Putamen (tissue), 1 donor: ENCODE measurements at regions not wholly inside any gene's neighbourhood (a gene's known extent, or its start where the extent isn't known, plus 50 kb on each side); places are given as distances from the start of the nearest gene placed in this dataset.
"Not testable (repeated sequence)": the region's sequence is repeated elsewhere in the genome, so short reads cannot be mapped to it uniquely, and the experiment has no call there.

Experiments
- DNase-seq: peaks from one replicate; pipeline ENCODE4 v3.0.0-alpha.2; 2016; ENCODE audit warnings: low spot score

- DNase-seq, result no peak
Observed at GRCh38 chr5:30150231-30150630, 1043.3 kb upstream of the CDH6 start.

- no peak for DNase-seq
Observed at GRCh38 chr5:30149526-30149925, 1044.0 kb upstream of the CDH6 start.

- no peak for DNase-seq
Observed at GRCh38 chr5:30147976-30148375, 1045.5 kb upstream of the CDH6 start.

GRCh38 chr5:30144059-30144458, 1049.4 kb upstream of the CDH6 start:
- not testable (repeated sequence) for DNase-seq

- DNase-seq, result no peak
Observed at GRCh38 chr5:30142432-30142831, 1051.1 kb upstream of the CDH6 start.

GRCh38 chr5:30121043-30121442, 1072.4 kb upstream of the CDH6 start:
- DNase-seq, result no peak

- DNase-seq, result no peak
Observed at GRCh38 chr5:30117135-30117534, 1076.4 kb upstream of the CDH6 start.

GRCh38 chr5:30113542-30113941, 1079.9 kb upstream of the CDH6 start:
- no peak for DNase-seq

- no peak for DNase-seq
Observed at GRCh38 chr5:30112867-30113266, 1080.6 kb upstream of the CDH6 start.

GRCh38 chr5:30108051-30108450, 1085.4 kb upstream of the CDH6 start:
- DNase-seq, result no peak

GRCh38 chr5:30106596-30106995, 1086.9 kb upstream of the CDH6 start:
- DNase-seq, result no peak

- DNase-seq, result no peak
Observed at GRCh38 chr5:30104872-30105596, 1088.5 kb upstream of the CDH6 start.

- DNase-seq, result no peak
Observed at GRCh38 chr5:30103452-30104202, 1089.9 kb upstream of the CDH6 start.

- no peak for DNase-seq
Observed at GRCh38 chr5:30103052-30103451, 1090.4 kb upstream of the CDH6 start.

- DNase-seq, result no peak
Observed at GRCh38 chr5:30102185-30102584, 1091.3 kb upstream of the CDH6 start.

GRCh38 chr5:30100929-30101328, 1092.6 kb upstream of the CDH6 start:
- no peak for DNase-seq

- peak; percentile 5 for DNase-seq
Observed at GRCh38 chr5:30100148-30100713, 1093.3 kb upstream of the CDH6 start.

- DNase-seq, result no peak
Observed at GRCh38 chr5:30099634-30100033, 1093.9 kb upstream of the CDH6 start.

GRCh38 chr5:30098940-30099339, 1094.5 kb upstream of the CDH6 start:
- no peak for DNase-seq

- DNase-seq, result no peak
Observed at GRCh38 chr5:30092548-30092947, 1100.9 kb upstream of the CDH6 start.

GRCh38 chr5:30069441-30070263, 1123.8 kb upstream of the CDH6 start:
- no peak for DNase-seq

GRCh38 chr5:30063503-30063902, 1130.0 kb upstream of the CDH6 start:
- no peak for DNase-seq
